ENCODE measurements at regions not wholly inside any gene's neighbourhood (a gene's known extent, or its start where the extent isn't known, plus 50 kb on each side); places are given as distances from the start of the nearest gene placed in this dataset.

DNA sequence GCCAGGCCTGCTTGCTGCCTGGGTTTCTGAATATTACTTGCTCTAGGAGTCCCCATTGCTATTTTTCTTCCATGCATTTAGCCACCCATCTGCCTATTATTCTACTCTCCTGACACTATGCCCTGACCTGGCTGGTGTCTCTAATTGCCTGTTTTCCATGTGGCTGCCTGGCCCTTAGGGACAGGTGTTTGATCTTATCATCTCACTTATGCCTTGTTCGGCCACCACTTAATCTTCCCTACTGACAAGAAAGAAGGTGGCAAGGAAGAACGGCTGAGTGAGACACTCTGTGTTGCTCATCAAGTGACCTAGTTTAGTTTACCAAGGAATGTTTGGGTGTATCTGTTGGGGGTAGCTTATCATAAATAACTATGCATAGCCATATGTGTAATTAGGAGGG lies 50.4 kb upstream of the RAPH1 start:
- Histone ChIP-seq H3K36me3 (no peaks in the 10 kb centered on the region), H3K27ac (no peak overlapping the region), H3K27me3 (no peaks in the 10 kb centered on the region), H3K4me3 (no peak overlapping the region), H3K4me1 (peaks cover 22 to 36% (median 31%) of the 10 kb centered on the region in 4 donors), H3K9me3 (no peaks in the 10 kb centered on the region)
- TF ChIP-seq POLR2A (IDR thresholded peaks at IDR 0.05) (no peak), POLR2AphosphoS5 (IDR thresholded peaks at IDR 0.05) (no peak), EP300 (IDR thresholded peaks at IDR 0.05) (no peak)
- TF ChIP-seq, protein P1, sequence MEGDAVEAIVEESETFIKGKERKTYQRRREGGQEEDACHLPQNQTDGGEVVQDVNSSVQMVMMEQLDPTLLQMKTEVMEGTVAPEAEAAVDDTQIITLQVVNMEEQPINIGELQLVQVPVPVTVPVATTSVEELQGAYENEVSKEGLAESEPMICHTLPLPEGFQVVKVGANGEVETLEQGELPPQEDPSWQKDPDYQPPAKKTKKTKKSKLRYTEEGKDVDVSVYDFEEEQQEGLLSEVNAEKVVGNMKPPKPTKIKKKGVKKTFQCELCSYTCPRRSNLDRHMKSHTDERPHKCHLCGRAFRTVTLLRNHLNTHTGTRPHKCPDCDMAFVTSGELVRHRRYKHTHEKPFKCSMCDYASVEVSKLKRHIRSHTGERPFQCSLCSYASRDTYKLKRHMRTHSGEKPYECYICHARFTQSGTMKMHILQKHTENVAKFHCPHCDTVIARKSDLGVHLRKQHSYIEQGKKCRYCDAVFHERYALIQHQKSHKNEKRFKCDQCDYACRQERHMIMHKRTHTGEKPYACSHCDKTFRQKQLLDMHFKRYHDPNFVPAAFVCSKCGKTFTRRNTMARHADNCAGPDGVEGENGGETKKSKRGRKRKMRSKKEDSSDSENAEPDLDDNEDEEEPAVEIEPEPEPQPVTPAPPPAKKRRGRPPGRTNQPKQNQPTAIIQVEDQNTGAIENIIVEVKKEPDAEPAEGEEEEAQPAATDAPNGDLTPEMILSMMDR (IDR thresholded peaks at IDR 0.05) = no peak
- intact Hi-C loops (cut with DNase I; ENCODE audit: low total_unique reads) = no loop called here
- 70 to 87% (median 80%) methylated on average over 2 of the region's 2 CpGs for WGBS, 5 donors
- no peak for DNase-seq

- intact Hi-C loops (cut with DNase I; ENCODE audit: low total_unique reads) = no loop called here
- no peak for DNase-seq
- Histone ChIP-seq H3K36me3 (no peaks in the 10 kb centered on the region), H3K9me3 (no peaks in the 10 kb centered on the region), H3K4me3 (no peak overlapping the region), H3K4me1 (peaks cover 17 to 29% (median 25%) of the 10 kb centered on the region in 4 donors), H3K27me3 (no peaks in the 10 kb centered on the region), H3K27ac (no peak overlapping the region)
- WGBS, 5 donors = 81 to 91% (median 87%) methylated on average over 6 of the region's 6 CpGs
- no peak for TF ChIP-seq POLR2A (IDR thresholded peaks at IDR 0.05)
- TF ChIP-seq, protein P1 (IDR thresholded peaks at IDR 0.05) = no peak
- no peak for TF ChIP-seq POLR2AphosphoS5 (IDR thresholded peaks at IDR 0.05)
- no peak for TF ChIP-seq EP300 (IDR thresholded peaks at IDR 0.05)
These were observed 51.1 kb upstream of the RAPH1 start for GRCh38 chr2:203586206-203586605.

GRCh38 chr2:203586696-203587095 lies 51.6 kb upstream of the RAPH1 start:
- WGBS, 5 donors = 56 to 74% (median 64%) methylated on average over 4 of the region's 4 CpGs
- intact Hi-C loops (cut with DNase I; ENCODE audit: low total_unique reads) = no loop called here
- H3K36me3 ChIP-seq = no peaks in the 10 kb centered on the region
- no peaks in the 10 kb centered on the region for H3K9me3 ChIP-seq
- peaks cover 12 to 24% (median 22%) of the 10 kb centered on the region in 4 donors for H3K4me1 ChIP-seq
- H3K4me3 ChIP-seq = no peak overlapping the region
- H3K27ac ChIP-seq = no peak overlapping the region
- DNase-seq = no peak
- no peaks in the 10 kb centered on the region for H3K27me3 ChIP-seq
- TF ChIP-seq POLR2AphosphoS5 (IDR thresholded peaks at IDR 0.05) = no peak
- TF ChIP-seq EP300 (IDR thresholded peaks at IDR 0.05) = no peak
- TF ChIP-seq, protein P1 (IDR thresholded peaks at IDR 0.05) = no peak
- TF ChIP-seq POLR2A (IDR thresholded peaks at IDR 0.05) = no peak

- TF ChIP-seq EP300 (IDR thresholded peaks at IDR 0.05) = no peak
- no peak for TF ChIP-seq POLR2AphosphoS5 (IDR thresholded peaks at IDR 0.05)
- TF ChIP-seq, protein P1 (IDR thresholded peaks at IDR 0.05) = no peak
- no peak for TF ChIP-seq POLR2A (IDR thresholded peaks at IDR 0.05)
- 49 to 89% (median 73%) methylated on average over 2 of the region's 2 CpGs for WGBS, 5 donors
- no peak for DNase-seq
- H3K27me3 ChIP-seq = no peaks in the 10 kb centered on the region
- no peaks in the 10 kb centered on the region for H3K9me3 ChIP-seq
- no peaks in the 10 kb centered on the region for H3K36me3 ChIP-seq
- intact Hi-C loops (cut with DNase I; ENCODE audit: low total_unique reads) = no loop called here
- no peak overlapping the region for H3K27ac ChIP-seq
- no peaks in the 10 kb centered on the region for H3K4me1 ChIP-seq
- H3K4me3 ChIP-seq = no peak overlapping the region
These were observed 55.4 kb upstream of the RAPH1 start for GRCh38 chr2:203590496-203590895.
